C4-2B (cell line): ENCODE measurements at regions not wholly inside any gene's neighbourhood (a gene's known extent, or its start where the extent isn't known, plus 50 kb on each side); places are given as distances from the start of the nearest gene placed in this dataset.

Source experiments
- ZFX ChIP-seq: fragments of 450-650 bp; IDR thresholded peaks from 2 replicates; pipeline ENCODE4 v1.6.1; 2017
- TF ChIP-seq, protein P1 (sequence below): fragments of 450-650 bp; conservative IDR thresholded peaks from 2 replicates; pipeline ENCODE4 v1.5.1; 2017; ENCODE audit warnings: mild to moderate bottlenecking

DNA sequence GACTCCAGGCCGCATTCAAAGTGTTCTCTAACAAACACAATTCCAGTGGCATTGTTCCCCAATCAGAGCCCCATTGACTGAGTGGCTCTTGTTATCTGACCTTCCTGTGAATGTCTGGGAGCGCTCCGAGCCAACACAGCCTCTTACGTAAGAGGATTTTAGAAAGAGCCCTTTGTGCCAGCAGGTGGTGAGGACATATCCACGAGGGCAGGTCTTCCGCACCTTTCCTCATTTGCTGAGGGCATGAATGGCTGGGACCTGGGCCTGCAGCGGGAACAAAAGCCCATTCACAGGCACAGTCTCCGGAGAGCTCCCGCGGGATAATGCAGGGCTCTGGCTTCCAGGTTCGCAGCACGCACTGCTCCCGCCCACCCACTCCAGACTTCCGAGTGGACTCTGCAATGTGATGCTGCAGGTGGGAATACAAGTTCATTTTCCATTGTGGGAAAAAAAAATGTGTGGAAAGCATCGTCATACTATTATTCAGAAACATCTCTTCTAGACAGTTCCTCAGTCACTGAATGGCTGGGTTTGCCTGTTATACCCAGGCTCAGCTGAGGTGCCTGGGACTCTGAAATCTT lies 295.0 kb upstream of the IGFBP3 start:
- TF ChIP-seq, protein P1, sequence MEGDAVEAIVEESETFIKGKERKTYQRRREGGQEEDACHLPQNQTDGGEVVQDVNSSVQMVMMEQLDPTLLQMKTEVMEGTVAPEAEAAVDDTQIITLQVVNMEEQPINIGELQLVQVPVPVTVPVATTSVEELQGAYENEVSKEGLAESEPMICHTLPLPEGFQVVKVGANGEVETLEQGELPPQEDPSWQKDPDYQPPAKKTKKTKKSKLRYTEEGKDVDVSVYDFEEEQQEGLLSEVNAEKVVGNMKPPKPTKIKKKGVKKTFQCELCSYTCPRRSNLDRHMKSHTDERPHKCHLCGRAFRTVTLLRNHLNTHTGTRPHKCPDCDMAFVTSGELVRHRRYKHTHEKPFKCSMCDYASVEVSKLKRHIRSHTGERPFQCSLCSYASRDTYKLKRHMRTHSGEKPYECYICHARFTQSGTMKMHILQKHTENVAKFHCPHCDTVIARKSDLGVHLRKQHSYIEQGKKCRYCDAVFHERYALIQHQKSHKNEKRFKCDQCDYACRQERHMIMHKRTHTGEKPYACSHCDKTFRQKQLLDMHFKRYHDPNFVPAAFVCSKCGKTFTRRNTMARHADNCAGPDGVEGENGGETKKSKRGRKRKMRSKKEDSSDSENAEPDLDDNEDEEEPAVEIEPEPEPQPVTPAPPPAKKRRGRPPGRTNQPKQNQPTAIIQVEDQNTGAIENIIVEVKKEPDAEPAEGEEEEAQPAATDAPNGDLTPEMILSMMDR = no peak
- TF ChIP-seq ZFX = no peak
